Stimulated activated CD4-positive, alpha-beta T cell treated with anti-CD3 and anti-CD28 coated beads, Interleukin-4, amount 100 ng/mL, for 4 hours (primary cell): ENCODE measurements at regions not wholly inside any gene's neighbourhood (a gene's known extent, or its start where the extent isn't known, plus 50 kb on each side); places are given as distances from the start of the nearest gene placed in this dataset.
"Not testable (repeated sequence)": the region's sequence is repeated elsewhere in the genome, so short reads cannot be mapped to it uniquely, and the experiment has no call there.

Experiments used
- DNase-seq, 2 experiments: peaks; one replicate each; pipeline ENCODE4 v3.0.0-alpha.2; 2020

DNA sequence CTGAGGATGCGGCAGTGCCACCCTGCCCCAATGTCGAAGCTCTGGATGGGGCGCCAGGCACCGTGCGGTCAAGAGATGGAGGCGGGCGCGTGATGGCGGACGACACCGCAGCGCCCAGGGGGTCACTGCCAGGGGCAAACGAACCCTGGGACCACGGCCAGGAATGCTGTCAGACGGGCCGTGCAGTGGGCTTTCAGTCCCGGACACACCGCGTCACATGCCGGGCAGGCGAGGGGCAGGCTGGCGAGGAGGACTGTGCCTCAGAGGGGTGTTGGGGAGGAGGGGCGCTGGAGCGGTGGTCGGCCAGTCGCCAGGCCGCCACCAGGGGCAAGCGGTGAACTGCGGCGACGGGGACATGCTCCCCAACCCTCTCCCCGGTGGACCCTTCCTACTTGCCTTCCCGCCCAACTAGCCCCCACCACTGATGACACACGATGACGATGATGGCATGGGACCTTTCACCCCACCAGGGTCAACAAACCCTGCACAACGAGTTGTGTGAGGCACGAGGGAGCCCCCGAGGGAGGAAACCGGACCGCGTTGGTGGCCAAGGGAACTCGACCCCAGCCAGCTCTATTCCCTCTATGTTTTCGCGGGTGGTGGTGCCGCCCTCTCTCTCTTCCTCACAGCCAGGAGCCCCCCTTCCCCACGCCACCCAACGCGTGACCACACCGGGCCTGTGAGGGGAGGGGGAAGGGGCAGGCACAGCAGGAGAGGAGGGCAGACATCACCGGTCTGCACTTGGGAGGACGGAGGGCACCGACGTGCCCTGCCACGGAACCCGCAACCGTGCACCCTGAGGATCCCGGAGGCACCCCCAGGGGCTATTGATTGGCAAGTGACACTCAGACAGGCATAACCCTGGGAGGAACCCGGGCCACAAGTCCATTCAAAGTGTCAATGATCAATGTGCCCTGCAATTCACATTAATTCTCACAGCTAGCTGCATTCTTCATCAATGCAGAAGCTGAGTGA lies 1960.9 kb upstream of the DEFB115 start:
- no peak for DNase-seq

DNA sequence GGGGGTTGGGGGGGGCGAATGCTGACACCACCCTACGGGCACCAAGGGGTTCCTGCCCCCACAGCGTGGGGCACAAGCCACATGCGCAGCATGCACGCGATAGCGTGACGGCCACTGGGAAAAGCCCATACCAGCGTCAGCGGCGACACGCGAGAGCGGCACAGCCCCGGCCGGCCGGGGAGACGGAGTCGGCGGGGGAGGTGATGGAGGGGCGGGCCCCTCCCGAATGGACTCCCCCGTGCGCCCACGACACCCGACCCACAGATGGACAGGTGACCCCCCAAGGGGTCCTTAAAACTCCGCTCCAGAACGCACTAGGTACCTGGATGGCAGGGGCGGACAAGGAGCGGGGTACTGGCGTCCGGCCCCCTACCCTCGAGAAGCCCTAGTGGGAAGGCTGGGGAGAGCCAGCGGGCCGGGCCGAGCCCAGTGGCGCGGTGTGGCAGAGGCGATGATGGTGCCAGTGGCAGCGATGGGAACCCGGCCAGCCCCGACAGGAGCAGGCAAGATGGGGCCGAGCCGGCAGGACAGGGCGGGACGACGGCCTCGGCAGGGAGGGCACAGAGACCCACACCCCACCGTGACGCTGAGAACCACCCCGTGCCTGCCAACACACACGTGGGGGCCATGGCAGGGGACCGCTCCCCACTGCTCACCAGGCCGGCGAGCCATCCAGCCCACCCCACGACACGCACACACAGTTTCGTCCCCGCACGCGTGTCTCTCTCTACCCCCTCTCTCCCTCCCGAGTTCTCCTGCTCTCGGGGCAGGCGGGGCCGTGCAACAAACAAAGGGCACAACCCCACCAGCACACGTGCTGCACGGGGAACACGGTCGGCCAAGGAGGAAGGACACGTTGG lies 1959.8 kb upstream of the DEFB115 start:
- no peak for DNase-seq

DNA sequence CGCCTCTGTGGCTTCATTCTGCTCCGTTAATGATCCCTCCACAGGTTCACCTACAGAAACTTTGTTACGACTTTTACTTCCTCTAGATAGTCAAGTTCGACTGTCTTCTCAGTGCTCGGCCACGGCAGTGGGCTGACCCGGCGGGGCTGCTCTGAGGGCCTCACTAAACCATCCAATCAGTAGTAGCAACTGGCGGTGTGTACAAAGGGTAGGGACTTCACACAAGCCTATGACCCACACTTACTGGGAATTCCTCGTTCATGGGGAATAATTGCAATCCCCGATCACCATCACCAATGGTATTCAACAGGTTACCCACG lies 1959.2 kb upstream of the DEFB115 start:
- DNase-seq = no peak

DNA sequence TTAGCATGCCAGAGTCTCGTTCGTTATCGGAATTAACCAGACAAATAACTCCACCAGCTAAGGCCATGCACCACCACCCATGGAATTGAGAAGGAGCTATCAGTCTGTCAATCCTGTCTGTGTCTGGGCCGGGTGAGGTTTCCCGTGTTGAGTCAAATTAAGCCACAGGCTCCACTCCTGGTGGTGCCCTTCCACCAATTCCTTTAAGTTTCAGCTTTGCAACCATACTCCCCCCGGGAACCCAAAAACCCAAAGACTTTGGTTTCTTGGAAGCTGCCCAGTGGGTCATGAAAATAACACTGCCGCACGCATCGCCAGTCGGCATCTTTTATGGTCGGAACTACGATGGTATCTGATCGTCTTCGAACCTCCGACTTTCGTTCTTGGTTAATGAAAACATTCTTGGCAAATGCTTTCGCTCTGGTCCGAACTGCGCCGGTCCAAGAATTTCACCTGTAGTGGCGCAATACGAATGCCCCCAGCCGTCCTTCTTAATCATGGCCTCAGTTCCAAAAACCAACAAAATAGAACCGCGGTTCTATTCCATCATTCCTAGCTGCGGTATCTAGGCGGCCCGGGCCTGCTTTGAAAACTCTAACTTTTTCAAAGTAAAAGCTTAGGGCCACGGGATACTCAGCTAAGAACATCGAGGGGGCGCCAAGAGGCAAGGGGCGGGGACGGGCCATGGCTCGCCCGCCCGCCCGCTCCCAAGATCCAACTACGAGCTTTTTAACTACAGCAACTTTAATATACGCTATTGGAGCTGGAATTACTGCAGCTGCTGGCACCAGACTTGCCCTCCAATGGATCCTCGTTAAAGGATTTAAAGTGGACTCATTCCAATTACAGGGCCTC lies 1958.5 kb upstream of the DEFB115 start:
- no peak for DNase-seq

DNA sequence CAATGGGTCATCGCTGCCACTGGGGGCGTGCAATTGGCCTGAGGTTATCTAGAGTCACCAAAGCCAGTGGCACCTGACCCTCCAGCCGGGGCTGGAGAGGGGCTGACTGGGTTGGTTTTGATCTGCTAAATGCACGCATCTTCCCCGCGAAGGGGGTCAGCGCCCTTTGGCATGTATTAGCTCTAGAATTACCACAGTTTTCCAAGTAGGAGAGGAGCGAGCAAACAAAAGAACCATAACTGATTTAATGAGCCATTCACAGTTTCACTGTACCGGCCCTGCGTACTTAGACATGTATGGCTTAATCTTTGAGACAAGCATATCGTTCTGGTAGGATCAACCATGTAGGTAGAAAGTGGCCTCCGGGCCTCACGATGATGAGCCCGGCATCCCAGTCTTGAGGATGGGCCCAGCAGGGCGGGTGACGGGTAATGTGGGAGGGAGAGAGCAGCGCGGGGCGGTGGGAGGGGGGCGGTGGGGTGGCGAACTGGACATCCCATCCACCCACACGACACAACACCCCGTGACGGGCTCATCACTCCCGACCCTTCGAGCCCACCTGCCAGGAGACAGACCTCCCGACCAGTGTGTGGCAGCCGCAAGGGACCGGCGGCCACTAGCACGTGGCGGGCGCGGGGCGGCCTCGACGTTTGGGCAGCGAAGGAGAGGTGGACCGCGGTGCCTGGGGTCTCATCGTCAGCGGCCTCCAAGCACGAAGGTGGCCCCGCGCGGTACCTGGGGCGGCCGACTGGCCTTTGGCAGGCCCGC lies 1957.5 kb upstream of the DEFB115 start:
- DNase-seq = no peak

DNA sequence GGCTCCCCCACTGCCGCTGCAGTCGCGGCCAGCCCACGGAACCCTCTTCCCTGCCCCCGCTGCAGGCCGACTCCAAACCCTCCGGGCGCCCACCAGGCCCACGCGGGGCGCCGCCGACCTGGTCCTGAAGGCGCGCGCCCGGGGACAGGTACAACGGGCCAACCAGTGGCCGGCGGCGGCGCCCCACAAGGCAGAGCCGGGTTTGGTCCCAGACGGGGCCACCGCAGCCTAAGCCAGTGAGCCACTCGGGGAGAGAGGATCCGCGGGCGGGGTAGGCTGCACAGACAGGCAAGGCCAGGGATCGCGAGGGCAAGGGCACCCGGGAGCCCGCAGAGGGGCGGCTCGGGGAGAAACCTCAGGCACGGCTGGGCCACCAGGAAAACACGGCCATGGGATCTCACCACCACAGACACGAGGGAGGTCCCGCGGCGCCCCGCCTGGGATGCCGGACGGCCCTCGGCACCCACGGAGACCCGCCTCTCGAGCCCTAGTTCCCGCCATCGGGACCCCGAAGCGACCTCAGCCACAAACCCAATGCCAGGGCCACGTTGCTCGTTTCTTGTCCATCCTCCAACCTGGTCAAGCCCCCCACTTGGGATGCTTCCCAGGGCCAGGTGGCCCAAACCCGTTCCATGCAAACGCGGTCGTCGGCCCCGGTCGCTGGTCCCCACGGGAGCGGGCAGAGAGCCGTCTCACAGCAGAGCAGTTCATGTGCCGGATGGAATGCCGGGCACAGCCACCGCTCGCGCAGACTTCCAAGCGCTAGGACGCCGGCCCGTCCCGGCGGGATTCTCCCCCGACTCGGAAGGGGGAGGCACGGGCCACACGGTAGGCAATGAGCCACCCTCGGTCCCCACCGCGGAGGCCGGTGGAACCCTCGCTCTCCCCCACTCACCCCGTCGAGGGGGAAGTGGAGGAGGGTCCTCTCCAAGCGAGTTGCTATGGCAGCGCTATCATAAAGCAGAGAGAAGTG lies 1956.6 kb upstream of the DEFB115 start:
- DNase-seq = no peak

DNA sequence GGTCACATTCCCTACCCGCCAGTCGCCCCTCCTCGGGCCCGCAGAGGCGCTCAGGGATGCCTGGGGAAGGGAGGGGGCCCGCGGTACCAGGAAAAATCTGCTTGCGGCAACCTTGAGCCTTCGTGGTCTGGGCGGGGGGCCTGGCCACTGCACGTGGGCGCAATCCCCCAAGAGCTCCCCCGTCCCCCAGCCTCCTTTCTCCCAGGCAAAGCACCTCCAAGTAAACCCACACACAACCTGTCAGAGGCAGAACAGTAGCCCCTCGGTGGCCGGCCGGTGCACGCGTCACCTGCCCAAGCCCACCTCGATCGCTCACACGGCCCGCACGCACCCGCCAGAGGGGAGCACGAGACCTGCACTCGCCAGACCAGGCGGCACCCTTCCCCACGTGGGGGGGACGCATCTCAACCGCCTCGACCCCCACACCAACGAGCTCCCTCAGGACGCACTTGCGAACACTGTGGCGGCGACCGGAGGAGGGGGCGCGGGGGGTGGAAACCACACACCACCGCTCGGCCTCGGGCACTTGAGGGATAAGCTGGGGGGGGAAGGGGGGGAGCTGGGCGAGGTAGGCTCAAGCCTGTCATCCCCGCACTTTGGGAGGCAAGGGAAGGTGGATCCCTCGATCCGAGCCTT lies 1955.7 kb upstream of the DEFB115 start:
- no peak for DNase-seq

DNA sequence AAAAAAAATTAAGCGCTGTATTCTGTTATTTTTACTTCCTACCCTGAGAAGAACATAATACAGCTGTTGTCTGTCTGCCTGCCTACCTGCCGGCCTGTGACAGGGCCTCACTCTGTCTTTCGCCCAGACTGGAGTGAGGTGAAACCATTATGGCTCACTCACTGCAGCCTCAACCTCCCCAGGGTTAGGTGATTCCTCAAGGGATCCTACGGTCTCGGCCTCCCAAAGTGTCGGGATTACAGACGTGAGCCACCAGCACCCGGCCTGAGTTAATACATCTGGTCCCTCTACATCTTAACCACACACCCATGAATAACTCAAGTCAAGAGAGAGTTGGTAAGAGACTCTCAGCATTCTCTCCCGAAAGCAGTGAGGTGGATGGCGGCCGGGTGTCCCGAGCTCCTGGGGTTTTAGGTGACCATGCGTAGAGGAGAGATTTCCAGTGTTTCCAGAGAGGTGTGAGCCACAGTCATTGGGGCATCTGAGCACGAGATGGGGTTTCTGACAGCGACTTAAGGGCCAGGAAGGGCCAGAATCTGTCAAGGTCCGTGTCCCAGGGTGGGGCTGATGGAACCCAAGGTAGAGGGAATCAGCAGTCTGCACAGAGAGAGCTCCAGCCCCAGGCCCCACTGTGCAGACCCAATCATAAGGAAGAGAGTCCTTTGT lies 1954.4 kb upstream of the DEFB115 start:
- no peak for DNase-seq

DNA sequence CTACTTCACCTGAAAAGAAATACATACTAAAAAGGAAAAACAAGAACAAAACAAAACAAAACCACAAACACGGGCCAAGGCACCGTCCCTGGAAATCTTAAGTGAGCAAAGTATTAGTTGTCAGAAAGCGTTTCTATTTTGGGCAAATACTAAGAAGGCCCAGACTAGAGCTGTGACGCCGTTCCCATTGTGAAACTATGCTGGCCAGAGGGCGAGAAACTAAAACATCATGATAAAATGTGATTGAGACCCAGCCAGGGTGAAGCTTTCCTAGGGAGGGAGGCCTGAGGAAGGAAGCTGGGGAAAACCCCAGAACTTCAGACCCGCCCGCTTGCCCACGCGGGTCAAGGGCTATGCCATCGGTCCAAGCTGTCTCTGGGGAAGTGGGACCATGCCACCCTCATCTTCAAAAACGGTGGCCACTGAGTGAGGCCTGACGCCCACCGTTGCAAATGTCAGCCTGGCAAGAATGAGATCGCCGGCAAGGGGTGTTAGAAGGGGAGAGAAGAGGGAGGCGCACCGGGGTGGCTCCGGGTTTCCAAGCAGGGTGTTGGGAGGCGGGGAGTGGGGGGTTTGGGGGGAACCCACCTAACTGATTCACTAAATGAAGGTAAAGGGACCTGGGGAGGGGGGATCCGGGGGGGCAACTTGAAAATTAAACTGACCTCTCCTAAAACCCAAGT lies 1950.9 kb upstream of the DEFB115 start:
- DNase-seq = no peak

DNA sequence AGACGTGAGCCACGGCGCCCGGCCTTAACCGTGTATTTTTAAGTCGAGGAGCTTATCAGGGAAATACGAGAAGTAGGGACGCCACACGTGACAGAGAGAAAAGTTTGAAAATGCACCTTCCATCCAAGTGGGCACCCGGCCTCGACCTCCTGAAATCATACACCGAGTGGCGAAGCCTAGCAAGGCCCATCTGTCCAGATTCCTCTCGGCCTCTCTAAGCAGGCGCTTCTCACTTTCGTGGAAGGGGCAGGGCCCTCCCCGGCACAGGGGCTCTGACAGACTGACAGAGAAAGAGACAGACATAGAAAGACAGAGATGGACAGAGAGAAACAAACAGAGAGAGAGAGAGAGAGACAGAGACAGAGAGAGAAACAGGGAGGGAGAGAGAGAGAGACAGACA lies 1950.0 kb upstream of the DEFB115 start:
- not testable (repeated sequence) for DNase-seq

DNA sequence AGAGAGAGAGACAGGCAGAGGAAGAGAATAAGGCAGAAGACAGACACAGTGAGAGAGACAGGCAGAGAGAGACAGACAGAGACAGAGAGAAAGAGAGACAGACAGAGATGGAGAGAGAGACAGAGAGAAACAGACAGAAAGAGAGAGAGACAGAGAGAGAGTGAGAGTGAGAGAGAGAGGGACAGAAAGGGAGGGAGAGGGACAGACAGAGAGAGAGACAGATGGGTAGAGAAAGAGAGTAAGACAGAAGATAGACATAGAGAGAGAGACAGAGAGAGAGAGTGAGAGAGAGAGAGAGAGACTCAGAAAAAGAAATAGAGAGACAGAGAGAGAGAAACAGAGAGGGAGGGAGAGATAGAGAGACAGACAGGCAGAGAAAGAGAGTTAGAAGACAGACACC lies 1948.5 kb upstream of the DEFB115 start:
- not testable (repeated sequence) for DNase-seq

DNA sequence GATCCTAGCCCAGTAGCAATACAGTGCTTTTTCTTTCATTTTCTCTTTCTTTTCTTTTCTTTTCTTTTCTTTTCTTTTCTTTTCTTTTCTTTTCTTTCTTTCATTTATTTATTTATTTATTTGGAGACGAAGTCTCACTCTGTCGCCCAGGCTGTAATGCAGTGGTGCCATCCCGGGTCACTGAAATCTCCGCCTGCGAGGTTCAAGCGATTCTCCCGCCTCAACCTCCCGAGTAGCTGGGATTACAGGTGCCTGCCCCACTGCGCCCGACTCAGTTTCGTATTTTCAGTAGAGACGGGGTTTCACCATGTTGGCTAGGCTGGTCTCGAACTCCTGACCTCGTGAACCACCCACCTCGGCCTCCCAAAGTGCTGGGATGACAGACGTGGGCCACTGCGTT lies 1948.0 kb upstream of the DEFB115 start:
- DNase-seq = not testable (repeated sequence)

DNA sequence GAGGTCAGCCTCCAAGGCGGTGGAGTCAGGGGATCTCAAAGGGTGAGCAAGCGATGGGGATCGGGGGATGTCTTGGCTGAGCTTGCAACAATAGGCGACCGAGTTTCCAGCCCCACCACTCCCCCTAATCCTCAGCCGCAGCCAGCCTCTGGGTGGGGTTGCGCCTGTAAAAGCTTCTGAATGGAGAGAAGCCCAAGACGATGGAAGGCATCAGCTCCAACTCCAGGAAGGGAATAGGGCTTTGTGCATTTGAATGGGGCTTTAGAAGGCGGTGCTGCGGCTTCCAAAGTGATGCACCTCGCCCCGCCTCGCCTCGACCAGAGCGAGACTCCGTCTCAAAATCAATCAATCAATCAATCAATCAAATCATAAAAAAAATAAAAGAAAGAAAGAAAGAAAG lies 1946.4 kb upstream of the DEFB115 start:
- not testable (repeated sequence) for DNase-seq

DNA sequence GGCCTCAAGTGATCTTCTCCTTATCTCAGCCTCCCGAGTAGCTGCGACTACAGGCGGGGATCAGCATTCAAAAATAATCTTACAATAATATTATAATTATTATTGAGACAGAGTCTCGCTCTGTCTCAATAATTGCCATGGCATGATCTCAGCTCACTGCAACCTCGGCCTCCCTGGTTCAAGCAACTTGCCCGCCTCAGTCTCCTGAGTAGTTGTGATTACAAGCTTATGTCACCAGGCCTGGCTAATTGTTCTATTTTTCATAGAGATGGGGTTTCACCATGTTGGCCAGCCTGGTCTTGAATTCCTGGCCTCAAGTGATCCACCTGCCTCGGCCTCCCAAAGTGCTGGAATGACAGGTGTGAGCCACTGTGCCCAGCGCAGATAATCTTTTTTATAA lies 1944.8 kb upstream of the DEFB115 start:
- DNase-seq = not testable (repeated sequence)

DNA sequence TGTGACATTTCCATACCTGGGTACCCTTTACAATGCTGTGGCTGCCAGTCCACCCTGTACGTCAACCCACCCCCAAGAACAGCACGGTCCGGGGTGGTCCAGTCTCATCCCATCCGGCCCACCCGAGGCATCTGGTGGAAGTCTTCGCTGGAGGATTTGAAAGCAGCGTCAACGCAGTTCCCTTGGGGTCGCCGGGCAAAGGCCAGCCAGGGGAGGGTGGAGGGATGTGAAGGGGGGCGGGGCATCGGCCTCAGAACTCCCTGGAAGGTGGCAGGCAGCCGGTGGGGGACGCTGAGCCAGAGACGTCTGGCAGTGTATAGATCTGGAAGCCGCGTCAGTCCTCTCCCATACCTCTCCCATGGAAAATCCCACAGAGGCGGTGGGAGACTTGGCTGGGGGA lies 1944.0 kb upstream of the DEFB115 start:
- no peak for DNase-seq

DNA sequence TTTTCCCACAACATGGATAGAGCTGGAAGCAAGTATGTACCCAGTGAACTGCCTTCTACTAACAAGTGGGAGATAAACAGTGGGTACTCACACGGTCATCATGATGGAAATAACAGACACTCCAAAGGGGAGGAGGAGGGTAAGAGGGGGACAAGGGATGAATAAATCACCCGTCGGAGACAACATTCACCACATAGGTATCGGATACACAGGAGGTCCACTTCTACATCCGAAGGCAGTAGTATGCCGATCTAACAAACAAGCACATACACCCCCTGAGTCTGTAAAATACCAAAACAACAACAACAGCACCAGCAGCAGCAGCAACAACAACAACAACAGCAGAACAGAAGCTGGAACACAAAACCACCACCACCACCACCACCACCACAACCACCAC lies 1943.2 kb upstream of the DEFB115 start:
- no peak for DNase-seq

DNA sequence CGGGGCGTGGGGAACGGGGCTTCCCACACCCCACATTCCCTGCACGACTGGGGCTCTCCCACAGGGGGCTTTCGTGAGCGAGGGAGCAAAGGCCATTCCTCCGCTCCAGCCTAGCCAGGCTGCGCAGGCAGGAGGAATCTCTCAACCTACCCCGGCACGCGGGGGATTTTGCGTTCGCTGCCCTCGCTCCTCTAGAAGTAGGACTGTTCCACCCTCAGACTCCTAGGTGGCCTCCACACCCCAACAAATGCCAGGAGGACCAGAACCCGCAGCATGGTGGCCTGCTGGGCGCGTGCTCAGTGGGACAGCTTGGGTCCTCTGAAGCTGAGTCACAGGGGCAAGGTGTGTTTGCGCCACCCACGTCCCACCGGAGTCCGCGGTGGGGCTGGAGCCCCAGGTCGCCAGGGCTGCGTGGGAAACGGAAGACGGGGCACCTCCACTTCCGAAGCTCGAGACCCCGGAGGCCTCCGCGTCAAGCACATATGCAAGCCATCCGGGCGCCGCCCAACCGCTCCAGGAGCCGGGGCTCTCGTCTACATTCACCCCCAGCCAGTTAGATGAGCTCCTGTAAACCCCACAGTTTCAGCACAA lies 1938.5 kb upstream of the DEFB115 start:
- no peak for DNase-seq

DNA sequence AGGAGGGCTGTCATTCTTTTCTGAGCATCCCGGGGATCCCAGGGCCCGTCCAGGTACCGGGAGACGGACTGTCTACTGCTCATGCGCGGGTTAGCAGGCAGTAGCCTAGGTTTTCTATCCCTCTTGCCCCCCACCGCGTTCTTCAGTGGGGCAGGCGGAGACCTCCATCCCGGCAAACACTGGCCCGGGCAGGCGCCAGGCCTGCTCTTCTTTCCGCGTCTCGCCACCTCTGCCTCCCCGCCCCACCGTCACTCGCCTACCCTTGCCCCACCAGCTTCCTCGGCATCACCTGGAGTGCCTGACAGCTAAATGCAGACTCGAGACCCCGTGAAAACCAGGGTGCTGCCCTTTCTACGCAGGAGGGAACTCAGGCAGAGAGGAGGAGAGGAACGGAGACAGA lies 1937.7 kb upstream of the DEFB115 start:
- no peak for DNase-seq
